Endothelial cell of umbilical vein (primary cell): ENCODE measurements at regions not wholly inside any gene's neighbourhood (a gene's known extent, or its start where the extent isn't known, plus 50 kb on each side); places are given as distances from the start of the nearest gene placed in this dataset.

Experiments
- CTCF ChIP-seq, 2 donors: IDR thresholded peaks; 1 replicate in 1 of 2; 2 replicates in 1 of 2; pipeline ENCODE4 v1.5.1; 2011; ENCODE audit warnings: low read length in 2 of 2, mild to moderate bottlenecking in 2 of 2, moderate library complexity in 2 of 2, control low read depth in 1 of 2, inconsistent platforms in 1 of 2, low read depth in 1 of 2; ENCODE audit not compliant: insufficient read depth in 1 of 2; ENCODE audit errors: extremely low read depth in 1 of 2
- EZH2 ChIP-seq: IDR thresholded peaks from 2 replicates; pipeline ENCODE4 v1.6.1; 2012; ENCODE audit warnings: borderline replicate concordance, low read depth, mild to moderate bottlenecking, moderate library complexity, low read length, inconsistent platforms; ENCODE audit not compliant: severe bottlenecking
- FOS ChIP-seq: IDR thresholded peaks from 2 replicates; pipeline ENCODE4 v1.6.1; 2011; ENCODE audit warnings: mild to moderate bottlenecking, low read length, moderate library complexity, borderline replicate concordance; ENCODE audit not compliant: insufficient read depth
- POLR2A ChIP-seq: IDR thresholded peaks from 2 replicates; pipeline ENCODE4 v1.6.1; 2012; ENCODE audit warnings: low read depth, mild to moderate bottlenecking, control low read depth, low read length

- TF ChIP-seq POLR2A, result no peak
- TF ChIP-seq CTCF (IDR thresholded peaks at IDR 0.05; ENCODE audit: extremely low read depth in 1 of 2, insufficient read depth in 1 of 2, low read depth in 1 of 2, low read length in 2 of 2), result no peak
- TF ChIP-seq EZH2, result no peak
- TF ChIP-seq FOS, result no peak
Measured at GRCh38 chr5:61281686-61282085, 50.4 kb upstream of the ZSWIM6 start.
